Keratinocyte (primary cell): ENCODE measurements at regions not wholly inside any gene's neighbourhood (a gene's known extent, or its start where the extent isn't known, plus 50 kb on each side); places are given as distances from the start of the nearest gene placed in this dataset.

Experiments
- DNase-seq: peaks from one replicate; pipeline ENCODE4 v3.0.0-alpha.2; 2011; ENCODE audit warnings: low read depth, missing footprints, low spot score
- FAIRE-seq: peaks from 2 replicates; lab custom pipeline; 2011; peaks lifted over from hg19 to GRCh38; lab: Jason Lieb, UNC
- H2AFZ ChIP-seq: 2 replicates; pipeline ENCODE4 v1.6.0; 2012; ENCODE audit warnings: low read length, control low read depth, inconsistent platforms; ENCODE audit not compliant: control insufficient read depth
- H3K27ac ChIP-seq: 2 replicates; pipeline ENCODE4 v1.5.1; 2011; ENCODE audit warnings: low read length; ENCODE audit not compliant: control insufficient read depth, insufficient read depth
- H3K27me3 ChIP-seq: 3 replicates; pipeline ENCODE4 v1.6.0; 2011; ENCODE audit warnings: low read length; ENCODE audit not compliant: control insufficient read depth, insufficient read depth; ENCODE audit errors: extremely low read depth
- H3K36me3 ChIP-seq, 2 experiments: 2 replicates in 1 of 2; 3 replicates in 1 of 2; pipeline ENCODE4 v1.5.1; 2011; ENCODE audit warnings: low read length in 2 of 2, mild to moderate bottlenecking in 1 of 2; ENCODE audit not compliant: control insufficient read depth in 2 of 2, insufficient read depth in 2 of 2; ENCODE audit errors: extremely low read depth in 1 of 2
- H3K4me1 ChIP-seq: 3 replicates; pipeline ENCODE4 v1.5.1; 2011; ENCODE audit warnings: low read length; ENCODE audit not compliant: control insufficient read depth, insufficient read depth; ENCODE audit errors: extremely low read depth
- H3K4me2 ChIP-seq: 3 replicates; pipeline ENCODE4 v1.6.0; 2011; ENCODE audit warnings: low read depth, low read length; ENCODE audit not compliant: control insufficient read depth, insufficient read depth; ENCODE audit errors: extremely low read depth
- H3K4me3 ChIP-seq, 3 experiments: fragments of 200-600 bp in 1 of 3; sonication (generic) in 1 of 3; 2 replicates in 2 of 3; 3 replicates in 1 of 3; pipeline ENCODE4 v1.5.1; 2011 to 2016; ENCODE audit warnings: low read length in 3 of 3, mild to moderate bottlenecking in 3 of 3, control low read depth in 2 of 3, inconsistent platforms in 1 of 3, low read depth in 1 of 3, mixed read lengths in 1 of 3, mixed run types in 1 of 3, moderate library complexity in 1 of 3; ENCODE audit not compliant: control insufficient read depth in 2 of 3, insufficient read depth in 2 of 3; ENCODE audit errors: extremely low read depth in 1 of 3
- H3K79me2 ChIP-seq: 2 replicates; pipeline ENCODE4 v1.6.0; 2012; ENCODE audit warnings: low read length; ENCODE audit not compliant: control insufficient read depth, insufficient read depth
- H3K9ac ChIP-seq: 3 replicates; pipeline ENCODE4 v1.6.0; 2011; ENCODE audit warnings: low read length; ENCODE audit not compliant: control insufficient read depth, insufficient read depth; ENCODE audit errors: extremely low read depth
- H3K9me1 ChIP-seq: 3 replicates; pipeline ENCODE4 v1.6.0; 2011; ENCODE audit warnings: low read length; ENCODE audit not compliant: control insufficient read depth, insufficient read depth; ENCODE audit errors: extremely low read depth
- H3K9me3 ChIP-seq: 2 replicates; pipeline ENCODE4 v1.5.1; 2012; ENCODE audit warnings: low read depth, low read length; ENCODE audit not compliant: control insufficient read depth
- H4K20me1 ChIP-seq: 3 replicates; pipeline ENCODE4 v1.6.0; 2011; ENCODE audit warnings: low read length; ENCODE audit not compliant: control insufficient read depth, insufficient read depth; ENCODE audit errors: extremely low read depth
- CTCF ChIP-seq, 3 experiments: IDR thresholded peaks in 1 of 3; conservative IDR thresholded peaks in 1 of 3; optimal IDR thresholded peaks in 1 of 3; 2 replicates in 2 of 3; 3 replicates in 1 of 3; pipeline versions ENCODE3 to v1.5.1; 2011; ENCODE audit warnings: low read length in 3 of 3, mild to moderate bottlenecking in 3 of 3, moderate library complexity in 2 of 3, control low read depth in 1 of 3, inconsistent platforms in 1 of 3; ENCODE audit not compliant: insufficient read depth in 2 of 3; ENCODE audit errors: extremely low read depth in 1 of 3
- EZH2 ChIP-seq: IDR thresholded peaks from one replicate; pipeline ENCODE4 v1.6.1; 2012; ENCODE audit warnings: inconsistent platforms, mild to moderate bottlenecking, low read length, moderate library complexity
- dilution Hi-C: fragments of 300-500 bp; cut with MboI; formaldehyde crosslinking; loops from one replicate; pipeline ENCODE4 v1.7.0; 2020; ENCODE audit warnings: low sequenced_read_pairs; ENCODE audit not compliant: extremely low pct_ligation_motif_present

DNA sequence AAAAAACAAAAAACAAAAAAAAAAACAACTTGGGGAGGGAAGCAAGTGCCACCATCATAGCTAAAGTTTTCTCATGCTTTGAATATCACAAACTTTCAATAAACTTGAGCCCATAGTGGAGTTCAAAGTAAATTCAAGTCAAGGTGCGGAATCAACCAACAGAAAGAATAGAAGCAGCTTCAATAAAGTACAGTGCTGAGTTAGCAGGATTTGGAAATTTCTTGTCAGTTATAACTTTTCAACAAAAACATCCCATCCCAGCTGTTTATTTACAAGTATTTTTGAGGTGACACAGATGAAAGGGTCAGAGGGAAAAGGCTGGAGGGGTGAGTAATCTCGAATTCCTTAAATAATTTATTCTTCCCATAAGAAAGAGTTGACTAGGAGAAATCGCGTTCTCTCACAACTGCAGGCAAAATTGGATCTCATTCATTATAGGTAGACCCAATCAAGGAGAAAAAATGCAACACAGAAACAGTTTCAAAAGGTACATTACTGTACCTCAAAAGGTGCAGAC lies 477.4 kb upstream of the RASGRP1 start:
- Histone ChIP-seq H3K4me2 (no peak overlapping the region), H3K9me1 (no peaks in the 10 kb centered on the region), H3K27ac (no peak overlapping the region), H3K79me2 (no peaks in the 10 kb centered on the region), H3K4me3 (no peak overlapping the region), H3K36me3 (no peaks in the 10 kb centered on the region), H3K9me3 (no peaks in the 10 kb centered on the region), H4K20me1 (no peaks in the 10 kb centered on the region), H2AFZ (no peak overlapping the region), H3K9ac (no peak overlapping the region), H3K27me3 (no peaks in the 10 kb centered on the region), H3K4me1 (no peaks in the 10 kb centered on the region)
- TF ChIP-seq CTCF (optimal IDR thresholded peaks at IDR 0.05 in 1 of 3, IDR thresholded peaks at IDR 0.05 in 1 of 3, conservative IDR thresholded peaks at IDR 0.05 in 1 of 3; ENCODE audit: extremely low read depth in 1 of 3, insufficient read depth in 2 of 3, low read length in 3 of 3) (no peak), EZH2 (no peak)
- DNase-seq (no peak), FAIRE-seq (no peak)
- dilution Hi-C loops = no loop called here

GRCh38 chr15:39051626-39052322 lies 487.2 kb upstream of the RASGRP1 start:
- Histone ChIP-seq H4K20me1 (no peaks in the 10 kb centered on the region), H3K4me2 (no peak overlapping the region), H2AFZ (no peak overlapping the region), H3K27me3 (no peaks in the 10 kb centered on the region), H3K79me2 (no peaks in the 10 kb centered on the region), H3K9me3 (no peaks in the 10 kb centered on the region), H3K4me1 (no peaks in the 10 kb centered on the region), H3K27ac (no peak overlapping the region), H3K36me3 (no peaks in the 10 kb centered on the region), H3K9me1 (no peaks in the 10 kb centered on the region), H3K4me3 (no peak overlapping the region), H3K9ac (no peak overlapping the region)
- no peak for TF ChIP-seq EZH2
- TF ChIP-seq CTCF (optimal IDR thresholded peaks at IDR 0.05 in 1 of 3, IDR thresholded peaks at IDR 0.05 in 1 of 3, conservative IDR thresholded peaks at IDR 0.05 in 1 of 3; ENCODE audit: extremely low read depth in 1 of 3, insufficient read depth in 2 of 3, low read length in 3 of 3) = no peak
- no peak for DNase-seq
- no peak for FAIRE-seq
- dilution Hi-C loops = no loop called here
